Bronchial epithelial cell (primary cell): ENCODE measurements at regions not wholly inside any gene's neighbourhood (a gene's known extent, or its start where the extent isn't known, plus 50 kb on each side); places are given as distances from the start of the nearest gene placed in this dataset.

Experiments
- DNase-seq: peaks from one replicate; pipeline ENCODE4 v3.0.0-alpha.2; 2010; ENCODE audit warnings: low read depth
- FAIRE-seq: peaks from 2 replicates; lab custom pipeline; 2011; peaks lifted over from hg19 to GRCh38; lab: Jason Lieb, UNC
- H3K27me3 ChIP-seq: 2 replicates; pipeline ENCODE4 v1.5.1; 2011; ENCODE audit warnings: low read length; ENCODE audit not compliant: control insufficient read depth, insufficient read depth
- H3K36me3 ChIP-seq: 2 replicates; pipeline ENCODE4 v1.5.1; 2011; ENCODE audit warnings: low read length; ENCODE audit not compliant: control insufficient read depth, insufficient read depth
- H3K4me3 ChIP-seq: 2 replicates; pipeline ENCODE4 v1.5.1; 2011; ENCODE audit warnings: mild to moderate bottlenecking, low read depth, low read length, control low read depth
- TF ChIP-seq, protein P1 (sequence below): IDR thresholded peaks from 2 replicates; pipeline ENCODE4 v1.5.1; 2011; ENCODE audit warnings: mild to moderate bottlenecking, moderate library complexity, low read length, control low read depth, inconsistent platforms; ENCODE audit not compliant: insufficient read depth, severe bottlenecking

DNA sequence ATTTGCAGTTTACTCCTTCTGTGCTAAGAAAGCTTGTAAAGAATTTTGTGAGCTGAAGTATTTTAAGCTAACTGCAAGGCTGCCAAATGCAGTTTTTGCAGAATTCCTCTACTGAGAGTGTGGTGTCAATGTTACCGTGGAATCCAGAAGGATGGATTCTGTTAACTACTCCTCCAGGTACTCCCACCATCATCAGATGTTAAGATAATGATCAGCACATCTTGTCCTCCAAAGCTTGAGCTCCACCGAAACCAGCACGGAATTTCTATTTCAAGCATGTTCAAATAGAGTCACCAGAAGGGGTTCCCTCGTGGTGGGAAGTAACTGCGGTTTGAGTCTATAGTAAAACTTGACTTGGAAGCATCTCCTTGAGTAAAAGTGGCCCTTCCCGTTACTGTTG is 64.3 kb upstream of the CDKN3 start:
- FAIRE-seq: no peak

DNA sequence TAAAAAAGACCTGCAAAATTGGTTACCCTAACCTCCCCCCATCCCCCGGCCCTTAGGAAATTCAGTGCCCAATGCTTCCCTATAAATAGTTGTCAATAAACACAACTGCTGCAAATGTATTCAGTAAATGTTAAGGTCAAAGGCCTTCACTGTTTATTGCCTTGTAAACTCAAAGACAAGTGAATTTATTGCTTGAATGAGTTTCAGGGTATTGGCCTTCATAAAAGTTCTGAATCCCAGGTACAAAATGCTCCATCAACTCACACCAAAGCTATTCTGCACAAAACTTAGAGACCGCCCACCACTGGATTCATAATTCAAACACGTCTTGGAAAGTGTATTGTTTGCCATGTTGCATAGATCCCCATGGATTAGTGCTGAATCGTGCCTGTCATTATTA is 63.3 kb upstream of the CDKN3 start:
- H3K36me3 ChIP-seq: no peaks in the 10 kb centered on the region
- DNase-seq (no peak), FAIRE-seq (no peak)
- H3K27me3 ChIP-seq: no peaks in the 10 kb centered on the region
- no peak overlapping the region for H3K4me3 ChIP-seq
- TF ChIP-seq, protein P1, sequence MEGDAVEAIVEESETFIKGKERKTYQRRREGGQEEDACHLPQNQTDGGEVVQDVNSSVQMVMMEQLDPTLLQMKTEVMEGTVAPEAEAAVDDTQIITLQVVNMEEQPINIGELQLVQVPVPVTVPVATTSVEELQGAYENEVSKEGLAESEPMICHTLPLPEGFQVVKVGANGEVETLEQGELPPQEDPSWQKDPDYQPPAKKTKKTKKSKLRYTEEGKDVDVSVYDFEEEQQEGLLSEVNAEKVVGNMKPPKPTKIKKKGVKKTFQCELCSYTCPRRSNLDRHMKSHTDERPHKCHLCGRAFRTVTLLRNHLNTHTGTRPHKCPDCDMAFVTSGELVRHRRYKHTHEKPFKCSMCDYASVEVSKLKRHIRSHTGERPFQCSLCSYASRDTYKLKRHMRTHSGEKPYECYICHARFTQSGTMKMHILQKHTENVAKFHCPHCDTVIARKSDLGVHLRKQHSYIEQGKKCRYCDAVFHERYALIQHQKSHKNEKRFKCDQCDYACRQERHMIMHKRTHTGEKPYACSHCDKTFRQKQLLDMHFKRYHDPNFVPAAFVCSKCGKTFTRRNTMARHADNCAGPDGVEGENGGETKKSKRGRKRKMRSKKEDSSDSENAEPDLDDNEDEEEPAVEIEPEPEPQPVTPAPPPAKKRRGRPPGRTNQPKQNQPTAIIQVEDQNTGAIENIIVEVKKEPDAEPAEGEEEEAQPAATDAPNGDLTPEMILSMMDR: no peak

More for the DNA sequence above, 64.3 kb upstream of the CDKN3 start:
- no peak overlapping the region for H3K4me3 ChIP-seq
- H3K36me3 ChIP-seq: no peaks in the 10 kb centered on the region
- TF ChIP-seq, protein P1: no peak
- no peaks in the 10 kb centered on the region for H3K27me3 ChIP-seq
- no peak for DNase-seq

DNA sequence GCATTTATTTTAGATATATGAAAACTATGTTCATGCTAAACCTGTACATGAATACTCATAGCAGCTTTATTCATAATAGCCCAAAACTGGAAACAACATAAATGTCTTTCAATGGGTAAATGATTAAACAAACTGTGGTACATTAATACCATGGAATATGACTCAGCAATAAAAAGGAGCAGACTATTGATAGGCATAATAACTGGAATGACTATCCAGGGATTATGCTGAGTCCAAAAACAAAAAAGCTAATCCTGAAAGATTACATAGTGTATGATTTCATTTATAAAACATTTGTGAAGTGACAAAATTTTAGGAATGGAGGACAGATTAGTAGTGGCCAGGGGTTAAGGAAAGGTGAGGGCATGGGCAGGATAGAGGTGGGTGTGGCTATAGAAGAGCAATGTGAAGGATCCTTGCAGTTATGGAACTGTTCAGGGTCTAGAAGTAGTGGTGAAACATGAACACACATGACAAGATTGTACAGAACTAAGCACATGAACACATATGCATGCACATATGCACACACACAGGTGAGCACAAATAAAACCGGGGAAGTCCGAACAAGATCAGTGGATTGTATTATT is 61.1 kb upstream of the CDKN3 start:
- no peaks in the 10 kb centered on the region for H3K36me3 ChIP-seq
- no peaks in the 10 kb centered on the region for H3K27me3 ChIP-seq
- no peak overlapping the region for H3K4me3 ChIP-seq
- DNase-seq (no peak), FAIRE-seq (no peak)
- TF ChIP-seq, protein P1: no peak

DNA sequence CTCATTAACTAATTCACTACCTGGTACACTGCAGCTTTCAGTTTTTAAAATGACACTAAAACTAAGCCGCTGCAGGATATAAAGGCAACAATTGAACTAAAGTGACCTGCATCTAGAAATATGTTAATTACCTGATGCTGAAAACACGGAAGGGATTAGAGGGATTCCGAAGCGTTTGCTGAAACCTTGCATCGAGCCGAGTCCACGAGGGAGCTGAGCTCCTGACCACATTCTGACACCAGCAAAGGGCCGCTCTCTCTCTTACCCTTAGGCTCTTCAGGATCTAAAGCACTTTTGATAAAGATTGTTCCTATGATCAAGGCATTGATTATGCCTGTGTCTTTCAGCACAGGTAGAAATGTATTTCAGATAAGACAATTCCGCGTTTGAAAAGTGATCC is 59.5 kb upstream of the CDKN3 start:
- Histone ChIP-seq H3K36me3 (no peaks in the 10 kb centered on the region), H3K4me3 (no peak overlapping the region), H3K27me3 (no peaks in the 10 kb centered on the region)
- no peak for FAIRE-seq
- no peak for DNase-seq
- TF ChIP-seq, protein P1: no peak

DNA sequence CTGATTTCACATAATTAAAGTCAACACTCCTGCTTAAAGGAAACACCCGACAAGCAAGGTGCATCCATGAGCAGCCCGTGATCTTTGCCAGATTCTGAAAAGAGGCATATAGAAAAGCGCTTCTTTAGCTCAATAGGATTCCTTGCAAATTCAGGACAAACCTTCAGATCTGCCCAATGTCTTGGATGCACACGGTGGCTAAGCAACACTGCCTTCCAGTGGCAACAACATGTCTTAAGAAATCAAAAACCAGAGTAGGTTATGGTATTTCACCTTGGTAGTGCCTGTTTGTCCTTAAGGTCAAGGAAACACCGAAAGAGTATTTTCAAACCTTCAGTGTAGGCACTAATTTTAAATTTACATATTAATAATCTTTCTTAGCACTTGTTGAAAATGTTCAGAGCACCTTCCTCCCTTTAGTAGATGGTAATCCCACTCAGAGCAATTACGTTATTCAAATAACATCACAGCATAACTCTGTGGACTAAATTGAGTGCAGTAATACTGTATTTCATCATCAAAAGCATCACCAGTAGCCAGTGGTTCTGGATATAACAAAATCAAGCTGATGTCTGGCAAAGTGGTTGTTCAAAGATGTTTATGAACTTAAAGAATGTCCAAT is 58.0 kb upstream of the CDKN3 start:
- no peak overlapping the region for H3K4me3 ChIP-seq
- TF ChIP-seq, protein P1: peak; percentile 59
- no peaks in the 10 kb centered on the region for H3K27me3 ChIP-seq
- DNase-seq (peak; percentile 61), FAIRE-seq (no peak)
- H3K36me3 ChIP-seq: no peaks in the 10 kb centered on the region
